Activated CD4-positive, CD25-positive, alpha-beta regulatory T cell (primary cell): ENCODE measurements at regions not wholly inside any gene's neighbourhood (a gene's known extent, or its start where the extent isn't known, plus 50 kb on each side); places are given as distances from the start of the nearest gene placed in this dataset.

Experiments used
- DNase-seq, 4 experiments: peaks; one replicate each; lab custom pipeline; 2025; lab: John Stamatoyannopoulos, UW

- no peak for DNase-seq
Measured at GRCh38 chr5:167820101-167820990, 471.1 kb upstream of the WWC1 start.

GRCh38 chr5:167821151-167821550 lies 470.3 kb upstream of the WWC1 start:
- DNase-seq = no peak

GRCh38 chr5:167821669-167822068 lies 469.8 kb upstream of the WWC1 start:
- DNase-seq = no peak

GRCh38 chr5:167822241-167822640 lies 469.2 kb upstream of the WWC1 start:
- DNase-seq = no peak

GRCh38 chr5:167823405-167823804 lies 468.0 kb upstream of the WWC1 start:
- no peak for DNase-seq

DNA sequence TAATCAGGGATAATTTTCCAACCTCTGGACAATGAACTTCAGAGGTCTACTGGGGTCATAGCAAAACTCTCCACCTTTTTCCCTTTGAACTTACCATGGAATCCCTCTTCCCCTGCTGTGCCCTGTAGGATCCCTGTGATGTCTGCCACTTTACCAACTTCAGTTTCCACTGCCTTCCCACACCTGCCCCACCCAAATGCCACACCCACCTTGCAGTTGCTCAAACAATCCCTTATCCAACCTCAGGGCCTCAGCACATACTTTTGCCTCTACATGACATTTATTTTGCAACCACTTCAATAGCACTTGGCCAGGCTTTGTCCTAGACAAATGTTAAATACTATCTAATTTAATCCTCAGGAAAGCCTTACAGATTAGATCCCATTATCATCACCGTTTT lies 463.7 kb upstream of the WWC1 start:
- no peak for DNase-seq

- no peak for DNase-seq
Measured at GRCh38 chr5:167831754-167832504, 459.5 kb upstream of the WWC1 start.

DNA sequence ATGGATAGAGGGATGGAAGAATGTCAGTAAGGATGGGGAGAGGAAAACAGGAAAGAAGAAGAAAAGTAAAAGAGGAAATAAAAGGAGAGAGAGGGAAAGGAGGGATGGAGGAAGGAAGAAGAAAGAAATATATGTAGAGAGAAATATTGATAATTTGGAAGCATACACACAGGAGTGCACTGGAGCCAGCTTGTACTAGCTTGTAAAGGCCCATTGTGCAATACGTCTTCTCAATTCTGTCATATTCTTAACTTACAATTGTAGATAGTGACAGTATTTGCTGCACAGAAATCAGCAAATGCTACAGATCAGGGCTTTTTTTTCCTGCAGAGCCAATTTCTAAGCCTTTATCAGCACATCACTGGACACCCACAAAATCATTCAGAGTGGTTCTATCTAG lies 458.8 kb upstream of the WWC1 start:
- no peak for DNase-seq

- DNase-seq = no peak
Measured at GRCh38 chr5:167833456-167833855, 458.0 kb upstream of the WWC1 start.

- no peak for DNase-seq
Measured at GRCh38 chr5:167835146-167835545, 456.3 kb upstream of the WWC1 start.

GRCh38 chr5:167837127-167837526 lies 454.3 kb upstream of the WWC1 start:
- no peak for DNase-seq

DNA sequence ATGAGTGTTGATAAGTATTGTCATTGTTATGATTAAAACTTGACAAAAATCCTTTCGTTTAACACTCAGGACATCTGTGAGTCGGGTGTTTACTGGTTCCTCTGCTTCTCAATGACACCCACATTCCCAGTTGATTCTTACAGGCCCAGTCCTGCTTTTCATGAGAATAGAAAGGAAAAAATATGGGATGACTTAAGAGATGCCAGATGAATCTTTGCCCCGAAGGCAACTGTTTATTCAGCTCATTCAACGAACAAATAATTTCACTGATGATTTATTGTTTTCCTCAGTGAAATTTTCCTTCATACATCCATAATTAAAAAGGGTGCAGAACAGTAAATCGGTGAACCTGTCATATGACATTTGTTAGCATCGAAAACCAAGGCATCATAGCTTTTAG lies 452.4 kb upstream of the WWC1 start:
- no peak for DNase-seq

DNA sequence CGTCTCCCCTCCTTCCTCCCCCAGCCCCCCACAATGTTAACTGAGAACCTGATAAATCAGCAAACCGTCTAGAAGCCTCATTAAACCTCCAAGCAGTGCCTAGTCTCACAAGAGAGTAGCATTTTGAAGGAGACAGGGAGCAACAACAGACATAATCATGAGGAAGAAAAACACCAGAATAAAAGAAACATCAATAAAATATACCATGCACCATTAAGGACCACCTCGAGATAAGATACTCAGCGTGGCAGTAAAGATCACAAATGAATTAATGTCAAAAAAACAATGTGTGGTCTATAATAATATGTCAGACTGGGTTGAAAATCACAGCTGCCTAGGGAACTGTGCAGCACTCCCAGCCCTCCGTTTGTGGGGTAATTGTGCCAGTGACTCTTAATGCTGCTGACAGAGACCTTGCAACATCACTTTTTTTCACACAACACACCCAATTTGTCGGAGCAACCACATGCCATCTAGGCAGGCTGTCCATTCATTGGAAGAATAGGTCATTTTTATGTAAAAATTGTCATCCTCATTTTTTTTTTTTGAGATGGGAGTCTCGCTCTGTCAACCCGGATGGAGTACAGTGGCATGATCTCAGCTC lies 450.8 kb upstream of the WWC1 start:
- DNase-seq = no peak

GRCh38 chr5:167843881-167844572 lies 447.4 kb upstream of the WWC1 start:
- DNase-seq = no peak

- no peak for DNase-seq
Measured at GRCh38 chr5:167845952-167846351, 445.5 kb upstream of the WWC1 start.

- DNase-seq = no peak
Measured at GRCh38 chr5:167849874-167850273, 441.6 kb upstream of the WWC1 start.

DNA sequence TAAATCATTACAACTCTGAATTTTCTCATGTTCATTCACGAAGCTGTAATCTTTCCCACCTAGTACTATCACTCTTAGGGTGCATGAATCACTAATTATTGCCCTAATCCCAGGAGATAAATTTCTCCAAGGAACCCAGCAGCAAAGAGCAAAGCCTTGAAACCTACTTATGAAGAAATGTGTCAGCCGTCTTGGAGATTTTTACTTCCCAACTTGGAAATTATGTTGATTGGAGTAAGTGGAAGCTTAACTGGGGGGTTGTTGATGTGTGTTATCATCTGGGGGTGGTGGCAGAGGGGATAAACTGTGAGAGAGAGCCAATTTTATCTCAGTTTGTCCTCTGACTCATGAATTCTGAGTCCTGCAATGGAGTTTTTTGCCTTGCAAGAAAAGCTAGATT lies 440.5 kb upstream of the WWC1 start:
- no peak for DNase-seq

DNA sequence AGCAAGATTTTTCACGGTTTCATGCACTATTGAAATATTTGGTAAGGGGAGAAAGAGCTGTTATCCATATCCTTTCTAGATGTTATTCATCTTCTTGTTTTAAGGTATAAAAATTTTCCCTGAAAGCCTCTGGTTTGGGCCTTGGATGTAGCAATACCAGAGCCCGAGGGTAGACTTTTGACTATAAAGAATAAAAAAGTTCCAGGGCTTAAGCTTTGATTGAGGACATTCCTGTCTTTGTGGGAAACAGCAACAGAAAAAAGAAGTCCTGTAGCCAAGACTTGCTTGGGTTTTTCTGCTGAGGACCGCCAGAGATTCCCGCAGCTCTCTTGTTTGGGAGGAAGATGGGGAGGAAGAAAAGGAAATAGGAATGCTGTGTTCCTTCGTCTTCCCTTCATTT lies 440.0 kb upstream of the WWC1 start:
- no peak for DNase-seq

GRCh38 chr5:167852515-167852914 lies 438.9 kb upstream of the WWC1 start:
- DNase-seq = no peak

DNA sequence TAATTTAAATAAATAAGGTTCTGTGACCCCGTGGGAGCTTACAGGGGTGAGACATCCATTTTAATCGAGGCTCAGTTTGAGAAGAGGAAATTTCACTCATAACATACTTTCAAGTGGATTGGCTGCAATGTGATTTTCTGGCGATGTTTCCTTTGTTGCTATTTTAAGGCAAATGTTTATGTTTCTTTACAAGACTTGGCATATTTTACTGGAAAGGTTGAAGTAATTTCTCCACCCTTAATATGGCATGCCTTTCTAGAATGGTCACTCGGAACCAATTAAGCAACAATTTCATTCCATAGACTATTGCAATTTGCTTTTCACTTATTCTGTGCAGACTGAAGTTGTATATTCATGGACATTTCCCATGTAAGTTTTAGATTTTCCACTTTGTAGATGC lies 438.0 kb upstream of the WWC1 start:
- no peak for DNase-seq

GRCh38 chr5:167855818-167856217 lies 435.6 kb upstream of the WWC1 start:
- no peak for DNase-seq

- DNase-seq = no peak
Measured at GRCh38 chr5:167857321-167857720, 434.1 kb upstream of the WWC1 start.
